HepG2 (cell line): ENCODE measurements at regions not wholly inside any gene's neighbourhood (a gene's known extent, or its start where the extent isn't known, plus 50 kb on each side); places are given as distances from the start of the nearest gene placed in this dataset.

Experiments used
- ATAC-seq: fragments of 200-7000 bp; cut with Tn5 transposase; 3 replicates; pipeline ENCODE4 v1.9.1; 2020; ENCODE audit warnings: mild to moderate bottlenecking, moderate library complexity
- BruUV-seq: library from RNA; stranded (reverse); fragments of 400-500 nt; replicated peaks from 2 replicates; lab custom pipeline; 2021; lab: Mats Ljungman, UMichigan
- CTCF ChIA-PET: fragments of 300-600 bp; formaldehyde crosslinking; extraction: SDS; loops from one replicate; lab custom pipeline; 2021; ENCODE audit warnings: low total read pairs, inconsistent platforms, low intra/inter-chr PET ratio; lab: Yijun Ruan, JAX
- POLR2A ChIA-PET: fragments of 350-600 bp; sonication (Branson Sonifier 250); formaldehyde crosslinking; loops from one replicate; lab custom pipeline; 2020; ENCODE audit warnings: antibody characterized with exemption, inconsistent platforms; lab: Yijun Ruan, JAX
- DNase-seq: peaks from one replicate; pipeline ENCODE4 v3.0.0-alpha.2; 2015; ENCODE audit warnings: low spot score
- FAIRE-seq: peaks from 3 replicates; lab custom pipeline; 2011; peaks lifted over from hg19 to GRCh38; lab: Jason Lieb, UNC
- H2AFZ ChIP-seq: one replicate; pipeline ENCODE4 v1.6.1; 2011; ENCODE audit warnings: low read length, inconsistent platforms
- H3K27ac ChIP-seq: fragments of 300-600 bp; 3 replicates; pipeline ENCODE4 v1.8.0; 2011; ENCODE audit warnings: mixed run types, mild to moderate bottlenecking, mixed read lengths, low read length, inconsistent platforms; ENCODE audit not compliant: insufficient read depth; ENCODE audit errors: extremely low read length
- H3K27me3 ChIP-seq, 2 experiments: fragments of 200-600 bp in 1 of 2; 2 replicates in 1 of 2; 3 replicates in 1 of 2; pipeline versions ENCODE4 v1.6.0 to v1.8.0; 2011; ENCODE audit warnings: low read length in 2 of 2, mild to moderate bottlenecking in 2 of 2, moderate library complexity in 2 of 2, inconsistent platforms in 1 of 2; ENCODE audit not compliant: insufficient read depth in 2 of 2, control insufficient read depth in 1 of 2
- H3K36me3 ChIP-seq, 2 experiments: fragments of 200-600 bp in 1 of 2; replicated peaks in 1 of 2; 2 replicates in 1 of 2; 3 replicates in 1 of 2; pipeline versions ENCODE4 v1.5.1 to v1.8.0; 2011; ENCODE audit warnings: low read length in 2 of 2, inconsistent platforms in 1 of 2; ENCODE audit not compliant: insufficient read depth in 2 of 2, control insufficient read depth in 1 of 2
- H3K4me1 ChIP-seq: 2 replicates; pipeline ENCODE4 v1.5.1; 2012; ENCODE audit warnings: low read length, inconsistent platforms; ENCODE audit not compliant: insufficient read depth
- H3K4me2 ChIP-seq: 2 replicates; pipeline ENCODE4 v1.6.0; 2011; ENCODE audit warnings: low read depth, low read length, inconsistent platforms
- H3K4me3 ChIP-seq, 3 experiments: fragments of 200-600 bp in 1 of 3; sonication (generic), shearing (Covaris generic) in 1 of 3; replicated peaks in 1 of 3; 2 replicates each; pipeline ENCODE4 v1.5.1; 2011 to 2016; ENCODE audit warnings: low read length in 3 of 3, inconsistent platforms in 2 of 3, low read depth in 2 of 3, mild to moderate bottlenecking in 2 of 3, control low read depth in 1 of 3, mixed read lengths in 1 of 3; ENCODE audit not compliant: insufficient read depth in 1 of 3
- H3K79me2 ChIP-seq: one replicate; pipeline ENCODE4 v1.6.1; 2011; ENCODE audit warnings: low read length, inconsistent platforms; ENCODE audit not compliant: insufficient read depth
- H3K9ac ChIP-seq: 2 replicates; pipeline ENCODE4 v1.6.0; 2011; ENCODE audit warnings: mild to moderate bottlenecking, low read depth, low read length, inconsistent platforms; ENCODE audit not compliant: insufficient read depth
- H3K9me3 ChIP-seq: 2 replicates; pipeline ENCODE4 v1.5.1; 2012; ENCODE audit warnings: mild to moderate bottlenecking, low read length
- H4K20me1 ChIP-seq: 2 replicates; pipeline ENCODE4 v1.6.0; 2011; ENCODE audit warnings: inconsistent platforms, mild to moderate bottlenecking, low read length, moderate library complexity; ENCODE audit not compliant: insufficient read depth
- ASH2L ChIP-seq: fragments of 300-600, 200-600 bp; sonication (generic); IDR thresholded peaks from 2 replicates; pipeline ENCODE4 v1.7.0; 2017; ENCODE audit warnings: low read depth, mild to moderate bottlenecking, moderate library complexity, mixed read lengths, low read length; ENCODE audit not compliant: insufficient read length
- RFX1 ChIP-seq: fragments of 450-650 bp; IDR thresholded peaks from 2 replicates; pipeline ENCODE4 v1.6.1; 2017
- RXRB ChIP-seq: IDR thresholded peaks from 2 replicates; pipeline ENCODE4 v1.6.1; 2016; ENCODE audit warnings: borderline replicate concordance, missing genetic modification reagents, missing compliant biosample characterization
- TEAD3 ChIP-seq: optimal IDR thresholded peaks from 2 replicates; pipeline ENCODE3; 2016; ENCODE audit warnings: borderline replicate concordance
- TP53 ChIP-seq: sonication (generic); formaldehyde crosslinking; conservative IDR thresholded peaks from 2 replicates; pipeline ENCODE4 v1.4.0; 2020; ENCODE audit warnings: missing genetic modification reagents
- XBP1 ChIP-seq: sonication (generic); formaldehyde crosslinking; IDR thresholded peaks from 2 replicates; pipeline ENCODE4 v1.5.0; 2020; ENCODE audit warnings: missing genetic modification reagents
- ZNF136 ChIP-seq: sonication (generic); formaldehyde crosslinking; IDR thresholded peaks from 2 replicates; pipeline ENCODE4 v1.8.1; 2022; ENCODE audit warnings: low read depth, mild to moderate bottlenecking, moderate library complexity, missing genetic modification reagents
- ZNF317 ChIP-seq: sonication (generic); formaldehyde crosslinking; IDR thresholded peaks from 2 replicates; pipeline ENCODE4 v1.5.0; 2020; ENCODE audit warnings: mild to moderate bottlenecking, missing genetic modification reagents
- ZNF780A ChIP-seq: sonication (generic); formaldehyde crosslinking; IDR thresholded peaks from 2 replicates; pipeline ENCODE4 v1.8.0; 2022; ENCODE audit warnings: mild to moderate bottlenecking, missing genetic modification reagents, moderate library complexity
- WGBS: methylation state at CpG from one replicate; pipeline ENCODE4 v1.1.6; 2017; ENCODE audit warnings: low lambda C conversion rate; 5-methylcytosine and 5-hydroxymethylcytosine counted together
- in situ Hi-C: cut with HindIII; loops from 2 replicates; pipeline ENCODE4 v1.10.0; 2017; ENCODE audit warnings: low pct_unique_long_range_greater_than_20kb; ENCODE audit not compliant: extremely low pct_ligation_motif_present
- intact Hi-C: fragments of 100-400 bp; cut with micrococcal nuclease; formaldehyde crosslinking; loops from one replicate; pipeline ENCODE4 v1.10.0; 2022; ENCODE audit not compliant: unreplicated experiment
- TF ChIP-seq, protein P1 (sequence below): sonication (generic); formaldehyde crosslinking; IDR thresholded peaks from 2 replicates; pipeline ENCODE4 v1.4.0; 2020; ENCODE audit warnings: missing genetic modification reagents, borderline replicate concordance

DNA sequence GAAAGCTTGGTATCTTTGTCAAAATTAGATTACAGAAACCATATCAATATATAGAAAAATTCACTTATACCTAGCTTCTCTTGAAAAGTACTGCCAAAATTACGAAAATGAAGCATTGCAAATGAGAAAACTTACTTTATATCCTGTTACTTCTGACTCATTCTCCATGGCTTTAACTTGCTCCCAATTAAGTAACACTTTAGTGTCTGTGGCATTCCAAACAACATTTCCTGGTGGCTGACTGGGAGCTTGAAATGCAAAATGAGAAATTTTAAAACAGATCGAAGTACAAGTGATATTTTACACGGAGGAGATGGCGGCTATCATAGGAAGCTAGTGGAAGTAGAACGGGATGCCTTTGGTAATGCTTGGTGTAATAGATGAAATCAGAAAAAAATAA, 347.3 kb downstream of the CNTN3 start:
- ChIA-PET CTCF (interaction anchor here (1.3 kb wide), 1 partner anchor 905 kb away, joined by 4 read pairs; no protein-coding TSS in a partner anchor), POLR2A (no interaction called here)
- no peaks in the 10 kb centered on the region for H4K20me1 ChIP-seq
- H3K9me3 ChIP-seq, result no peaks in the 10 kb centered on the region
- no peaks in the 10 kb centered on the region for H3K36me3 ChIP-seq
- no TSS peak for BruUV-seq
- TF ChIP-seq RXRB, result no peak
- no peak for TF ChIP-seq TEAD3 (CRISPR knock-in tag)
- no peak for TF ChIP-seq XBP1 (CRISPR knock-in tag)
- no peak for TF ChIP-seq TP53 (CRISPR knock-in tag)
- H3K79me2 ChIP-seq, result no peaks in the 10 kb centered on the region
- in situ Hi-C loops, result loop anchor here (25.0 kb wide), 1 partner anchor 895 kb away; no protein-coding TSS in a partner anchor
- no peak overlapping the region for H2AFZ ChIP-seq
- no peak overlapping the region for H3K27ac ChIP-seq
- 4% methylated on average over 5 of the region's 5 CpGs for WGBS
- ATAC-seq, result no peak
- no peak overlapping the region for H3K4me2 ChIP-seq
- H3K4me3 ChIP-seq, result no peak overlapping the region
- H3K9ac ChIP-seq, result no peak overlapping the region
- no peak for FAIRE-seq
- no peak for DNase-seq
- intact Hi-C loops, result loop anchor here (5.0 kb wide), 1 partner anchor 905 kb away; no protein-coding TSS in a partner anchor
- H3K27me3 ChIP-seq, result no peaks in the 10 kb centered on the region
- no peaks in the 10 kb centered on the region for H3K4me1 ChIP-seq

GRCh38 chr3:74265069-74265468, 349.4 kb downstream of the CNTN3 start:
- H3K27ac ChIP-seq, result no peak overlapping the region
- ATAC-seq (no peak), DNase-seq (no peak), FAIRE-seq (no peak)
- H3K4me2 ChIP-seq, result no peak overlapping the region
- no peaks in the 10 kb centered on the region for H3K36me3 ChIP-seq
- H2AFZ ChIP-seq, result no peak overlapping the region
- POLR2A ChIA-PET, result no interaction called here
- intact Hi-C loops (loop anchor here (5.0 kb wide), 1 partner anchor 907 kb away; no protein-coding TSS in a partner anchor), in situ Hi-C loops (loop anchor here (25.0 kb wide), 1 partner anchor 897 kb away; no protein-coding TSS in a partner anchor)
- no peak for TF ChIP-seq RFX1
- TF ChIP-seq ZNF317, result no peak
- no peak for TF ChIP-seq ZNF780A (CRISPR knock-in tag)
- no peak for TF ChIP-seq ASH2L
- TF ChIP-seq, protein P1, sequence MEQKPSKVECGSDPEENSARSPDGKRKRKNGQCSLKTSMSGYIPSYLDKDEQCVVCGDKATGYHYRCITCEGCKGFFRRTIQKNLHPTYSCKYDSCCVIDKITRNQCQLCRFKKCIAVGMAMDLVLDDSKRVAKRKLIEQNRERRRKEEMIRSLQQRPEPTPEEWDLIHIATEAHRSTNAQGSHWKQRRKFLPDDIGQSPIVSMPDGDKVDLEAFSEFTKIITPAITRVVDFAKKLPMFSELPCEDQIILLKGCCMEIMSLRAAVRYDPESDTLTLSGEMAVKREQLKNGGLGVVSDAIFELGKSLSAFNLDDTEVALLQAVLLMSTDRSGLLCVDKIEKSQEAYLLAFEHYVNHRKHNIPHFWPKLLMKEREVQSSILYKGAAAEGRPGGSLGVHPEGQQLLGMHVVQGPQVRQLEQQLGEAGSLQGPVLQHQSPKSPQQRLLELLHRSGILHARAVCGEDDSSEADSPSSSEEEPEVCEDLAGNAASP (CRISPR knock-in tag), result no peak
- no peak for TF ChIP-seq ZNF136 (CRISPR knock-in tag)
- no peaks in the 10 kb centered on the region for H3K27me3 ChIP-seq
- no peaks in the 10 kb centered on the region for H3K4me1 ChIP-seq
- no peak overlapping the region for H3K4me3 ChIP-seq
- no peaks in the 10 kb centered on the region for H4K20me1 ChIP-seq
- CTCF ChIA-PET, result no interaction called here
- no peaks in the 10 kb centered on the region for H3K9me3 ChIP-seq
- WGBS, result 0% methylated on average over 1 of the region's 1 CpG
- no peak overlapping the region for H3K9ac ChIP-seq
- BruUV-seq, result no TSS peak
- no peaks in the 10 kb centered on the region for H3K79me2 ChIP-seq
